ENCODE measurements at regions not wholly inside any gene's neighbourhood (a gene's known extent, or its start where the extent isn't known, plus 50 kb on each side); places are given as distances from the start of the nearest gene placed in this dataset.
"Not testable (repeated sequence)": the region's sequence is repeated elsewhere in the genome, so short reads cannot be mapped to it uniquely, and the experiment has no call there.

- no peak for DNase-seq
Measured at GRCh38 chr18:10319914-10320600, 134.4 kb upstream of the APCDD1 start.

GRCh38 chr18:10320791-10321190, 133.6 kb upstream of the APCDD1 start:
- DNase-seq: no peak

- DNase-seq: no peak
Measured at GRCh38 chr18:10321576-10321975, 132.9 kb upstream of the APCDD1 start.

- no peak for DNase-seq
Measured at GRCh38 chr18:10322004-10322403, 132.4 kb upstream of the APCDD1 start.

- DNase-seq: no peak
Measured at GRCh38 chr18:10322435-10322834, 132.0 kb upstream of the APCDD1 start.

GRCh38 chr18:10329101-10329500, 125.3 kb upstream of the APCDD1 start:
- DNase-seq: no peak

GRCh38 chr18:10330428-10330827, 124.0 kb upstream of the APCDD1 start:
- no peak for DNase-seq

GRCh38 chr18:10332452-10332851, 122.0 kb upstream of the APCDD1 start:
- no peak for DNase-seq

- DNase-seq: no peak
Measured at GRCh38 chr18:10336749-10337350, 117.6 kb upstream of the APCDD1 start.

GRCh38 chr18:10340821-10341220, 113.6 kb upstream of the APCDD1 start:
- DNase-seq: no peak

- DNase-seq: no peak
Measured at GRCh38 chr18:10343778-10344177, 110.7 kb upstream of the APCDD1 start.

GRCh38 chr18:10346749-10347415, 107.6 kb upstream of the APCDD1 start:
- no peak for DNase-seq

GRCh38 chr18:10349561-10349960, 104.9 kb upstream of the APCDD1 start:
- no peak for DNase-seq

GRCh38 chr18:10350661-10351060, 103.8 kb upstream of the APCDD1 start:
- DNase-seq: no peak

GRCh38 chr18:10351219-10351818, 103.1 kb upstream of the APCDD1 start:
- no peak for DNase-seq

GRCh38 chr18:10351858-10352257, 102.6 kb upstream of the APCDD1 start:
- DNase-seq: no peak

GRCh38 chr18:10352671-10353070, 101.8 kb upstream of the APCDD1 start:
- DNase-seq: no peak

GRCh38 chr18:10353791-10354190, 100.6 kb upstream of the APCDD1 start:
- DNase-seq: no peak

GRCh38 chr18:10354241-10354811, 100.1 kb upstream of the APCDD1 start:
- DNase-seq: no peak

GRCh38 chr18:10354890-10355289, 99.5 kb upstream of the APCDD1 start:
- no peak for DNase-seq

GRCh38 chr18:10356999-10357398, 97.4 kb upstream of the APCDD1 start:
- not testable (repeated sequence) for DNase-seq

GRCh38 chr18:10361660-10362059, 92.8 kb upstream of the APCDD1 start:
- no peak for DNase-seq

- DNase-seq: no peak
Measured at GRCh38 chr18:10365021-10365500, 89.4 kb upstream of the APCDD1 start.
